ENCODE measurements at regions not wholly inside any gene's neighbourhood (a gene's known extent, or its start where the extent isn't known, plus 50 kb on each side); places are given as distances from the start of the nearest gene placed in this dataset.

GRCh38 chr13:108525827-108526226, 103.6 kb upstream of the MYO16 start:
- in situ Hi-C loops (cut with MboI; ENCODE audit: low sequenced_read_pairs) = no loop called here

GRCh38 chr13:108526286-108526685, 103.1 kb upstream of the MYO16 start:
- in situ Hi-C loops (cut with MboI; ENCODE audit: low sequenced_read_pairs) = no loop called here

- in situ Hi-C loops (cut with MboI; ENCODE audit: low sequenced_read_pairs) = no loop called here
These were observed 101.6 kb upstream of the MYO16 start for GRCh38 chr13:108527844-108528243.

- in situ Hi-C loops (cut with MboI; ENCODE audit: low sequenced_read_pairs) = no loop called here
These were observed 101.1 kb upstream of the MYO16 start for GRCh38 chr13:108528303-108528702.

- in situ Hi-C loops (cut with MboI; ENCODE audit: low sequenced_read_pairs) = no loop called here
These were observed 95.6 kb upstream of the MYO16 start for GRCh38 chr13:108533842-108534241.

- in situ Hi-C loops (cut with MboI; ENCODE audit: low sequenced_read_pairs) = no loop called here
These were observed 94.7 kb upstream of the MYO16 start for GRCh38 chr13:108534728-108535127.

GRCh38 chr13:108549934-108550333, 79.5 kb upstream of the MYO16 start:
- in situ Hi-C loops (cut with MboI; ENCODE audit: low sequenced_read_pairs) = no loop called here

GRCh38 chr13:108551674-108552073, 77.7 kb upstream of the MYO16 start:
- in situ Hi-C loops (cut with MboI; ENCODE audit: low sequenced_read_pairs) = no loop called here

GRCh38 chr13:108558489-108558888, 70.9 kb upstream of the MYO16 start:
- in situ Hi-C loops (cut with MboI; ENCODE audit: low sequenced_read_pairs) = no loop called here

GRCh38 chr13:108560093-108560492, 69.3 kb upstream of the MYO16 start:
- in situ Hi-C loops (cut with MboI; ENCODE audit: low sequenced_read_pairs) = no loop called here

GRCh38 chr13:108561149-108561548, 68.3 kb upstream of the MYO16 start:
- in situ Hi-C loops (cut with MboI; ENCODE audit: low sequenced_read_pairs) = no loop called here

- in situ Hi-C loops (cut with MboI; ENCODE audit: low sequenced_read_pairs) = no loop called here
These were observed 62.8 kb upstream of the MYO16 start for GRCh38 chr13:108566413-108567170.

GRCh38 chr13:108572782-108573211, 56.6 kb upstream of the MYO16 start:
- in situ Hi-C loops (cut with MboI; ENCODE audit: low sequenced_read_pairs) = no loop called here

- in situ Hi-C loops (cut with MboI; ENCODE audit: low sequenced_read_pairs) = no loop called here
These were observed 56.0 kb upstream of the MYO16 start for GRCh38 chr13:108573455-108573854.

GRCh38 chr13:108574856-108575255, 54.6 kb upstream of the MYO16 start:
- in situ Hi-C loops (cut with MboI; ENCODE audit: low sequenced_read_pairs) = no loop called here

GRCh38 chr13:108575430-108575829, 54.0 kb upstream of the MYO16 start:
- in situ Hi-C loops (cut with MboI; ENCODE audit: low sequenced_read_pairs) = no loop called here
